GM12878 (cell line): ENCODE measurements at regions not wholly inside any gene's neighbourhood (a gene's known extent, or its start where the extent isn't known, plus 50 kb on each side); places are given as distances from the start of the nearest gene placed in this dataset.

Source experiments
- ATAC-seq: fragments of 200-7000 bp; cut with Tn5 transposase; 3 replicates; pipeline ENCODE4 v1.9.1; 2020; ENCODE audit warnings: mild to moderate bottlenecking, moderate library complexity
- BruUV-seq: library from RNA; stranded (reverse); fragments of 400-500 nt; replicated peaks from 2 replicates; lab custom pipeline; 2021; lab: Mats Ljungman, UMichigan
- CTCF ChIA-PET: fragments of 300-600 bp; sonication (Branson Sonifier 250); formaldehyde crosslinking; extraction: SDS; loops from one replicate; lab custom pipeline; 2021; ENCODE audit warnings: inconsistent platforms; lab: Yijun Ruan, JAX
- POLR2A ChIA-PET: fragments of 350-600 bp; formaldehyde crosslinking; extraction: SDS; loops from one replicate; lab custom pipeline; 2021; ENCODE audit warnings: inconsistent platforms; lab: Charles Lee
- RAD21 ChIA-PET: fragments of 300-600 bp; sonication (Branson Sonifier 250); formaldehyde crosslinking; loops from one replicate; lab custom pipeline; 2023; ENCODE audit warnings: antibody characterized with exemption; ENCODE audit not compliant: unreplicated experiment; lab: Charles Lee
- SMC1A ChIA-PET: fragments of 300-600 bp; sonication (Branson Sonifier 250); formaldehyde crosslinking; loops from one replicate; lab custom pipeline; 2023; ENCODE audit not compliant: unreplicated experiment, uncharacterized antibody; lab: Charles Lee
- DNase-seq: peaks from one replicate; pipeline ENCODE4 v3.0.0-alpha.2; 2011; ENCODE audit warnings: low read depth, low spot score
- FAIRE-seq: peaks from 3 replicates; lab custom pipeline; 2011; peaks lifted over from hg19 to GRCh38; lab: Jason Lieb, UNC
- H2AFZ ChIP-seq: 2 replicates; pipeline ENCODE4 v1.6.0; 2011; ENCODE audit warnings: low read depth, low read length, control low read depth; ENCODE audit not compliant: control insufficient read depth
- H3K27ac ChIP-seq: 2 replicates; pipeline ENCODE4 v1.5.1; 2011; ENCODE audit warnings: control low read depth; ENCODE audit not compliant: control insufficient read depth, insufficient read depth
- H3K27me3 ChIP-seq, 2 experiments: replicated peaks in 1 of 2; 2 replicates each; pipeline versions ENCODE4 v1.6.0 to v1.6.1; 2011; ENCODE audit warnings: low read length in 1 of 2; ENCODE audit not compliant: control insufficient read depth in 2 of 2, insufficient read depth in 2 of 2
- H3K36me3 ChIP-seq, 2 experiments: 2 replicates each; pipeline ENCODE4 v1.5.1; 2011; ENCODE audit warnings: low read length in 1 of 2; ENCODE audit not compliant: control insufficient read depth in 2 of 2, insufficient read depth in 2 of 2
- H3K4me1 ChIP-seq: 2 replicates; pipeline ENCODE4 v1.6.1; 2011; ENCODE audit warnings: mild to moderate bottlenecking, low read length, moderate library complexity, mixed read lengths; ENCODE audit not compliant: control insufficient read depth, insufficient read depth
- H3K4me2 ChIP-seq: 2 replicates; pipeline ENCODE4 v1.6.0; 2011; ENCODE audit warnings: control low read depth; ENCODE audit not compliant: control insufficient read depth, insufficient read depth
- H3K4me3 ChIP-seq: fragments of 200-600 bp; sonication (generic); 2 replicates; pipeline ENCODE4 v1.5.1; 2016
- H3K79me2 ChIP-seq: 2 replicates; pipeline ENCODE4 v1.6.0; 2011; ENCODE audit warnings: low read length; ENCODE audit not compliant: control insufficient read depth, insufficient read depth
- H3K9ac ChIP-seq: 2 replicates; pipeline ENCODE4 v1.8.0; 2011; ENCODE audit warnings: low read length, control low read depth, mixed read lengths; ENCODE audit not compliant: control insufficient read depth, insufficient read depth
- H3K9me3 ChIP-seq: replicated peaks from 3 replicates; pipeline ENCODE4 v1.5.1; 2011; ENCODE audit warnings: mild to moderate bottlenecking, low read length; ENCODE audit not compliant: control insufficient read depth, insufficient read depth
- H4K20me1 ChIP-seq: 2 replicates; pipeline ENCODE4 v1.6.0; 2011; ENCODE audit not compliant: control insufficient read depth, insufficient read depth
- BHLHE40 ChIP-seq, 2 experiments: fragments of 450-650 bp in 1 of 2; IDR thresholded peaks; 2 replicates each; pipeline ENCODE4 v1.6.1; 2011 to 2017; ENCODE audit warnings: low read depth in 2 of 2, borderline replicate concordance in 1 of 2, improper control_type of control experiment in 1 of 2, low read length in 1 of 2, mild to moderate bottlenecking in 1 of 2
- E4F1 ChIP-seq: fragments of 450-650 bp; IDR thresholded peaks from 2 replicates; pipeline ENCODE4 v1.6.1; 2018; ENCODE audit warnings: borderline replicate concordance, mild to moderate bottlenecking; ENCODE audit not compliant: partially characterized antibody
- GABPA ChIP-seq: IDR thresholded peaks from 2 replicates; pipeline ENCODE4 v1.6.1; 2014; ENCODE audit warnings: antibody characterized with exemption, low read depth, mild to moderate bottlenecking, inconsistent platforms
- HDAC2 ChIP-seq: fragments of 200-600 bp; sonication (generic); IDR thresholded peaks from 2 replicates; pipeline ENCODE4 v1.6.1; 2017
- NBN ChIP-seq: fragments of 450-650 bp; IDR thresholded peaks from 2 replicates; pipeline ENCODE4 v1.6.1; 2016
- SMAD1 ChIP-seq: fragments of 450-650 bp; IDR thresholded peaks from 2 replicates; pipeline ENCODE4 v1.6.1; 2018; ENCODE audit warnings: mild to moderate bottlenecking, low read depth; ENCODE audit not compliant: partially characterized antibody
- WRNIP1 ChIP-seq: IDR thresholded peaks from 2 replicates; pipeline ENCODE4 v1.6.1; 2011; ENCODE audit warnings: low read depth, low read length, improper control_type of control experiment, borderline replicate concordance
- WGBS: methylation state at CpG from one replicate; pipeline ENCODE4 v1.1.6; 2016; ENCODE audit warnings: low lambda C conversion rate; ENCODE audit not compliant: insufficient replicate concordance, insufficient coverage; ENCODE audit errors: missing lambda C conversion rate; 5-methylcytosine and 5-hydroxymethylcytosine counted together
- in situ Hi-C: fragments of 300-500 bp; cut with MboI; formaldehyde crosslinking; loops from 9 replicates; pipeline ENCODE4 v1.14.3; 2018; ENCODE audit warnings: mixed read lengths
- intact Hi-C: fragments of 100-400 bp; cut with micrococcal nuclease; formaldehyde crosslinking; loops from one replicate; pipeline ENCODE4 v1.14.2; 2022; ENCODE audit not compliant: unreplicated experiment

GRCh38 chr9:85431339-85432102 lies 310.2 kb downstream of the AGTPBP1 start:
- Histone ChIP-seq H3K9ac (no peak overlapping the region), H3K9me3 (no peaks in the 10 kb centered on the region; the same call in 2 of the 3 replicates), H3K79me2 (no peaks in the 10 kb centered on the region), H2AFZ (no peak overlapping the region), H3K4me2 (no peak overlapping the region), H3K27ac (no peak overlapping the region), H3K4me3 (no peak overlapping the region), H4K20me1 (no peaks in the 10 kb centered on the region), H3K4me1 (no peaks in the 10 kb centered on the region), H3K36me3 (no peaks in the 10 kb centered on the region), H3K27me3 (no peaks in the 10 kb centered on the region)
- SMC1A ChIA-PET: interaction anchor here (1.8 kb wide), 1 partner anchor 179 kb away, joined by 5 read pairs; no protein-coding TSS in a partner anchor
- FAIRE-seq (no peak), ATAC-seq (no peak), DNase-seq (no peak)
- in situ Hi-C loops (no loop called here), intact Hi-C loops (no loop called here)
- RAD21 ChIA-PET: no interaction called here
- 2% methylated on average over 3 of the region's 3 CpGs for WGBS
- CTCF ChIA-PET: interaction anchor here (1.1 to 1.2 kb wide), 2 partner anchors 9 to 179 kb away, joined by 3 to 4 read pairs; no protein-coding TSS in a partner anchor
- TF ChIP-seq SMAD1 (no peak), GABPA (no peak), HDAC2 (no peak), NBN (no peak), E4F1 (no peak), WRNIP1 (no peak), BHLHE40 (IDR thresholded peaks at IDR 0.05; ENCODE audit: borderline replicate concordance in 1 of 2, low read depth in 2 of 2, low read length in 1 of 2) (no peak)
- no TSS peak for BruUV-seq
- POLR2A ChIA-PET: no interaction called here
